HS-5 (cell line): ENCODE measurements at regions not wholly inside any gene's neighbourhood (a gene's known extent, or its start where the extent isn't known, plus 50 kb on each side); places are given as distances from the start of the nearest gene placed in this dataset.
"Not testable (repeated sequence)": the region's sequence is repeated elsewhere in the genome, so short reads cannot be mapped to it uniquely, and the experiment has no call there.

ENCODE experiments used
- DNase-seq: peaks from one replicate; pipeline ENCODE4 v3.0.0-alpha.2; 2012; ENCODE audit warnings: low read depth

DNA sequence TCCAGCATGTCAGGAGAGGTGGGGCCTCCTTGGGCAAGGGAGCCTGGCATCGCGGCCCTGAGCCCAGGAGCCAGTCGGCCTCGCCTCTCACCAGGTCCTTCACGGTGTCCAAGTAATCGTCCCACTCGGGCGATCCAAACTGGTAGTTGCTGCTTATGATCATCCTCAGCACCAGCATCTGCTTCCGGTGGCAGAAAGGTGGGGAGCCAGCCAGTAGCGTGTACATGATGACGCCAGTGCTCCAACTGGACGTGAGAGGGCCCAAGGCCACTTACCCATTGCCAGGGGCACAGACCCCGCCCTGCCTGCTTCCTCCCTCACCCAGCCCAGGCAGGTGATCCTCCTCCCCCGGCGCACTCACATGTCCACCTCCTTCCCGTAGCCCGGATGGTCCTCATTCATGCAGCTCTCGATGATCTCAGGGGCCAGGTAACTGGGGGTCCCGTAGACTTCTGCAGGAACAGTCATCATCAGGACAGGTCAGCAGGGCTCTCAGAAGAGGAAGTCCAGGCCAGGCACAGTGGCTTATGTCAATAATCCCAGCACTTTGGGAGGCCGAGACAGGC is 214.7 kb downstream of the OR4C45 start:
- no peak for DNase-seq

DNA sequence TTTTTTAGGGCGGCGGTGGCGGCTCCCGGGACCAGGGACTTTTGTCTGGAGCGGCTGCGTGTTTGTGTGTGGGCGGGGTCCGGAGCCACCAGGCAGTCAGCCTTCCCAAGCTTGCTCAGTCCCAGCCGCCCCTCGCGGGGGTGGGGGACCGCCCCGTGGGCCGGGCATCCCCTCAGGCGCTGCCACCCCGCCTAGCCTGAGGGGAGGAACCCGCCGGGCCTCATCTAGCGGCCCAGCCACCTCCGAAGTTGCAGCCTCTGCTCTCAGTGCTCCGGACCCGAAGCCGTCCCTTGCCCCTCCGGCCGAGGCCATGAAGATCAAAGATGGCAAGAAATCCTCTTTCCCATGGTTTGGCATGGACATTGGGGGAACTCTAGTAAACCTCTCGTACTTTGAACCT is 235.2 kb downstream of the OR4C45 start:
- no peak for DNase-seq

DNA sequence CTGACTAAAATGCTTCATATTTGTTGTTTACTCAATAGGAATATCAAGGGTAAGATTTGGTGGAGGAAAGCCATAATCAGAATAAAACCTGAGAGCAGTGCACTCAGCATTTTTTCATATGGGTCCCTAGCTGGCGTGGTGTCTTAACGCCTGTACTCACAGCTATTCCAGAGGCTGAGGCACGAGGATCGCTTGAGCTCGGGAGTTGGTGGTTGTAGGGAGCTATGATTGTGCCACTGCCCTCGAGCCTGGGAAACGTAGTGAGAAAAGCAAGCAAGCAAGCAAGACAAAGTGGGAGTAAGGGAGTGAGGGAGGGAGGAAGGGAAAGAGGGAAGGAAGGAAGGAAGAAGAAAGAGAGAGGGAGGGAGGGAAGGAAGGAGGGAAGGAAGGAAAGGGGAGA is 242.5 kb downstream of the OR4C45 start:
- DNase-seq, result no peak

DNA sequence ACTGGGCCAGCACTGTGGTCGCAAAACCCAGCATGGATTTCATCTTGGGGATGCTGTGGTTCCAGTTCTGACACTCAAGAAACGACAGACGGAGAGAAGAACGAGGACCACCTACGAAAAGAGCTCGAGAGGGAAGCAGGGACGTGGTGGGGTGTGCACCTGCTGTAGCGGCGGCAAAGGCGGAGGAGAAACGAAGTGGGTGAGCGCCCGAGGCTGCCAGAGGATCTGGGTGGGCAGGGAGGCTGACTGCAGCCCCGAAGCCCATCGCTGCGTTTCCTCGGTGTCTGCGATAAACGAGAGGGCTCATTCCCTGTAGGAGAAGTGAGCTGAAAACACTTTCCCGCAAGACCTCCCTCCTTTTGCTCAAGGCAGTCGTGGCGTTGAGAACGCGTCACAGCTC is 246.1 kb downstream of the OR4C45 start:
- no peak for DNase-seq

DNA sequence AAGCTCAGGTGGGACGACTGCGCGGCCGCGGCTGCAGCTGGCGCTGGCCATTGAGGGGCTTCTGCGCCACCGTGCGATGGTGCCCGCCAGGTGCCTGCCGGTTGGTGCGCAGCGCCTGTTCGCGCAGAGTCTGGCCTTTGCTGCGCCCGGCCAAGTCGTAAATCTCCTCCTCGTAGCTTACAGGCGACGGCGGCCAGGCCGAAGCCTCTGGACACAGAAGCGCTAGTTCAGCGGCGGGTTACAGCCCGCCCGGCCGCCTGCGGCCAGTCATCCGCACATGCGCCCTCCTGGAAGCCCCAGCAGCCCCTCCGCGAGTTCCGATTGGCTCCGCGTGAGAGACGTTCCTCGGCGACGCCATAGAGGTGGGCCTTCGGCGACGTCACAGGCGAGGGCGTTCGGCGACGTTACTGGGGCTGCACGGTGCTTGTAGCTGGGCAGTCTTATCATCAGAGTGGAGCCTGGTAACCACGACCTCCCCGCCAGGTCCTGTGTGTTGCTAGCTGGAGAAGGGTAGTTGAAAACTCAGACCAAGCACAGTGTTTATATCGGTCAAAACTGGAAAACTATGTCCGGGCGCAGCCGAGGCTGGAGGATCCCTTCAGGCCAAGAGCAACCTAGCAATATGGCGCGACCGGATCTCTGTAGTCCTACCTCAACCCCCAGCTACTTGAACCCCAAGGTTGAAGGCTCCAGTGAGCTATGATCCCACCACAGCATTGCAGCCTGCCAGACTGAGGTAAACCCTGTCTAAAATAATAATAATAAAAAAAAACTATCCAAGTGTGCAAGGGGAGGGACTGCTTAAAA is 265.7 kb downstream of the OR4C45 start:
- DNase-seq, result no peak

DNA sequence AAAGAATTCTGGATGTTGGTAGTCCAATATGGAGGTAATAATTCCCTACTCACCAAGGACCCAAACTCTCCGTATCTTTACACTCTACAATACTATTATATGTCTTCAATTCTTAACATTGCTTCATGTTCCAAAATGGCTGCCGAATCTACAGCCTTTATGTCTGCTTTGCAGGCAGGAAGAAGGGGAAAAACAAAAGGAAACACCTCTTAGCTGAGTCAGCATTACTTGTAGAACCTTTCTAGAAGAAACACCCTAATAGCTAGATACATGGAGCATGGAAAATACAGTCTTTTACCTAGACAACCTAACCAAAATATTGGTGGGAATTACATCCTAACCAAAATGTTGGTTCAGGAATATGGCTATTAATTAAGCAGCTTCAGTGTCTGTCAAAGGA is 298.0 kb downstream of the OR4C45 start:
- DNase-seq, result not testable (repeated sequence)

DNA sequence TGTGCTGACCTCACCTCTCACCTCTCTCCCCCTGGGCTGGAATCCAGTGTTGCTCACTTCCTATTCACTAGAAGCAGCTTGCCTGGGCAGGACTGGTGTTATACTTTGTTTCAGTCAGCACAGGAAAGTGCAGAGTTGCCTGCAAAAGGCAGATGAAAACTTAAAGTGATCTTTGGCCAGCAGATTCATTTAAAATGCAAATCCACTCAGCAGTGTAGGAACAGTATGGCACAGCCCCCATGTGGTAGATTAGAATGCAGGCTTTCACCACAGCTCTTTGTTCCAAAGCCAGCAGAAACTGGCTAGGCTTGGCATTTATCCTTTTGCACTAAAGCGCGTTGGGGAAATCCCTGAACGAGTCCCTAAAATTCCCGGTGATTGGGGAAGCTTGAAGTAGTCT is 301.2 kb downstream of the OR4C45 start:
- no peak for DNase-seq

DNA sequence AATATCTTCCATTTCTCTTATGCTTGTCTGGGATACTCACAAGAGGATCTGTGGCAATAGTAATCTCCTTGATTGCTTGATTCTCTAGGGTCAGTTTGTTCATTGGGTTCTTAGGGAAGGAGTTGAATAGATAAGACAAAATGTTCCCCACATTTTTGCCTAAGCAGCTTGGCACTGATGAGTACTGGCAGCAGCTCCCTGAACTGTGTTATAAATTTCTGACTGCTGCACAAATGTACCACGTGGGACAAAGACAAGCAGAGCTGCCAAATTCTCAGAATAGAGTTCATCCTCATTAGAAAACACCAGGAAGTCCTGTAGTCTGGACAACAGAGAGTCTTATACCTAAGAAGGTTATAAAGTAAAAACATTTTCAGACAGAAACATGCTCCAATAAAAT is 304.8 kb downstream of the OR4C45 start:
- DNase-seq, result not testable (repeated sequence)

DNA sequence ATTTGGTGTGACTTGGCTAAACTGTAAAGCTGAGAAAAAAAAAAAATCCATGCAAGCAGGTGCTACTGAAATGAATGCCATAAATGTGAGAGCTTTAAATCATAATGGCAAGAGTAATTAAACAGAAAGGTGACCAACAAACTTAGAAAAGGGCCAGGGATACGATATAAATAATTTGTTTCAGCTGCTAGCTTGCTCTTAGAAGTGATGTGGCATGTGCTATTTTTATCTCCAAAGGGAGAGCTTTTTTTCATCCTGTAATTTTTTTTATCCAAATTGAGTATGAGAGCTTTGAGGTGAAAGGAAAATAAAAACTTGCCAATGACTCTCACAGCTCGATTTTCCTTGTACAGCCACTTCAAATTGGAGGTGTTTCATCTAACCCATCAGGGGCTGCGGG is 315.3 kb downstream of the OR4C45 start:
- DNase-seq, result not testable (repeated sequence)

DNA sequence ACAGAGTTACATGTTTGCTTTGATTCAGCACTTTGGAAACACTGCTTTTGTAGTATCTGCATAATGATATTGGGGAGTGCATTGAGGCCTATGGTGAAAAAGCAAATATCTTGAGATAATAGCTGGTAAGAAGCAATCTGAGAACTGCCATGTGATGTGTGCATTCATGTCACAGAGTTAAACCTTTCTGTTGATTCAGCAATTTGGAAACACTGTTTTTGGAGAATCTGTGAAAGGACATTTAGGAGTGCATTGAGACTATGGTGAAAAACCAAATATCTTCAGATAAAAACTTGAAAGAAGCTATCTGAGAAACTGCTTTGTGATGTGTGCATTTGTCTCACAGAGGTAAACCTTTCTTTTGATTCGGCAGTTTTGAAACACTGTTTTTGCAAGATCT is 346.8 kb downstream of the OR4C45 start:
- DNase-seq, result no peak

DNA sequence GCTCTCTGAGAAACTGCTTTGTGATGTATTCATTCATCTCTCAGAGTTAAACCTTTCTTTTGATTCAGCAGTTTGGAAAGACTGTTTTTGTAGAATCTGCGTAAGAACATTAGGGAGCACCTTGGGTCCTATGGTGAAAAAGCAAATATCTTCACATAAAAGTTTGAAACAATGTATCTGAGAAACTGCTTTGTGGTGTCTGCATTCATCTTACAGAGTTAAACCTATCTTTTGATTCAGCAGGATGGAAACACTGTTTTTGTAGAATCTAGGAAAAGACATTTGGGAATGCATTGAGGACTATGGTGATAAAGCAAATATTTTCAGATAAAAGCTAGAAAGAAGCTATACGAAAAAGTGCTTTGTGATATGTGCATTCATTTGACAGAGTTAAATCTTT is 361.3 kb downstream of the OR4C45 start:
- no peak for DNase-seq

DNA sequence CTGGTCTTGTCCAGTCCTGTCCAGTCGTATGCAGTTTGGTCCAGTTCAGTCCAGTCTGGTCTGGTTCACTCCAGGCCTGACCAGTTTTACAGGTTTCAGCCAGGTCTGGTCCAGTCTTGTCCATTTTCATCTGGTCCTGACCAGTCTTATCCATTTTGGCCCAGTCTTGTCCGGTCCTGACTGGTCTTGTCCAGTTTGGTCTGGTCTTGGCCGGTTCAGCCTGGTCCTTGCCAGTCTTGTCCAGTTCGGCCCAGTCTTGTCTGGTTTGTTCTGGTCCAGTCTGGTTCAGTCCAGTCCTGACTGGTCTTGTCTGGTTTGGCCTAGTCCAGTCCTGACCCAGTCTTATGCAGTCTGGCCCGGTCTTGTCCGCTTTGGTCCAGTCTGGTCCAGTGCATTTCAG is 380.2 kb downstream of the OR4C45 start:
- DNase-seq, result no peak

DNA sequence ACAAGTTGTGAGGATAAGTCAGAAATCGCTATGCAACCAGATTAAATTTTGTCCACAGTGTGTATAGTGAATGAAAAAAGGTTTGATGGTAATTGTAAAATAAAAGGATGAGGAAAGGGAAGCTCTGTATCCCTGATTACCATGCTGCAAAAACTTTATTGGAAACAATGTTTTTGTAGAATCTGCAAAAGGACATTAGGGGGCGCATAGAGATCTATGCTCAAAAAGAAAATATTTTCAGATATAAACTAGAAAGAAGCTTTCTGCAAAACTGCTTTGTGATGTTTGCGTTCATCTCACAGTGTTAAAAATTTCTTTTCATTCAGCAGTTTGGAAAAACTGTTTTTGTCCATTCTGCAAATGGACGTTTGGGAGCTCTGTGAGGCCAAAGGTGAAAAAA is 390.5 kb downstream of the OR4C45 start:
- no peak for DNase-seq
